ENCODE measurements at regions not wholly inside any gene's neighbourhood (a gene's known extent, or its start where the extent isn't known, plus 50 kb on each side); places are given as distances from the start of the nearest gene placed in this dataset.

DNA sequence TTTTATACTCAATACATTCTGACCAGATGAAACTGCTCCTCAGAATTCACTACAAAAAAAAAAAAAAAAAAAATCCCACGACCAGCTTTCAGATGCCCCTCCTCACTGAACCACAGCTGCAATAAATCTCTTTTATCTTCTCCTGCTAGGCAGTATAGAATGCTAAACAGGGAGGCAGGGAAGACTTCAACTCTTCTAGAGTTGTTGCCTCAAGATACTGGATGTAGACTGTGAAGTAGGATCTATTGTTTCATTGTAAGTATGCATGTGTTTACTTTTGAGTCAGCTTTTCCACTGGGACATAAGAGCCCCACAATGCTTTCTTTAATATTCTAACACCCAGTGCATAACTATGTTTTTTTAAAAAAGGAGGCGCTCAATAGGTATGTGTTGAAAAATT lies 401.4 kb downstream of the TBL1XR1 start:
- no peak for TF ChIP-seq CTCF (IDR thresholded peaks at IDR 0.05; ENCODE audit: insufficient read depth, low read length)
- no peak for TF ChIP-seq POLR2AphosphoS5 (IDR thresholded peaks at IDR 0.05; ENCODE audit: low read depth)
- TF ChIP-seq REST (IDR thresholded peaks at IDR 0.05; ENCODE audit: insufficient replicate concordance, low read depth): no peak
- TF ChIP-seq GABPA (IDR thresholded peaks at IDR 0.05; ENCODE audit: low read depth): no peak
- TF ChIP-seq SPI1 (IDR thresholded peaks at IDR 0.05; ENCODE audit: borderline replicate concordance, low read depth): no peak
